Activated naive CD4-positive, alpha-beta T cell treated with anti-CD3 and anti-CD28 coated beads, Interleukin-2, amount 50 U/mL, for 24 hours (primary cell): ENCODE measurements at regions not wholly inside any gene's neighbourhood (a gene's known extent, or its start where the extent isn't known, plus 50 kb on each side); places are given as distances from the start of the nearest gene placed in this dataset.

Experiments
- H3K27ac Mint-ChIP-seq: one replicate; pipeline ENCODE4 v1.8.0; 2021; ENCODE audit warnings: mild to moderate bottlenecking, mixed read lengths
- H3K27me3 Mint-ChIP-seq: one replicate; pipeline ENCODE4 v1.8.0; 2021; ENCODE audit warnings: mixed read lengths
- H3K36me3 Mint-ChIP-seq: one replicate; pipeline ENCODE4 v1.8.0; 2021; ENCODE audit warnings: mixed read lengths
- H3K4me1 Mint-ChIP-seq: one replicate; pipeline ENCODE4 v1.8.0; 2021; ENCODE audit warnings: mixed read lengths
- H3K4me3 Mint-ChIP-seq: one replicate; pipeline ENCODE4 v1.8.0; 2021; ENCODE audit warnings: mild to moderate bottlenecking, mixed read lengths
- H3K9me3 Mint-ChIP-seq: one replicate; pipeline ENCODE4 v1.8.0; 2021; ENCODE audit warnings: mixed read lengths

GRCh38 chr4:37130465-37130864 lies 114.1 kb upstream of the NWD2 start:
- H3K27ac Mint-ChIP-seq, result no peak overlapping the region
- H3K4me3 Mint-ChIP-seq, result no peak overlapping the region
- no peaks in the 10 kb centered on the region for H3K4me1 Mint-ChIP-seq
- no peaks in the 10 kb centered on the region for H3K9me3 Mint-ChIP-seq
- H3K27me3 Mint-ChIP-seq, result no peaks in the 10 kb centered on the region
- no peaks in the 10 kb centered on the region for H3K36me3 Mint-ChIP-seq

GRCh38 chr4:37132351-37132974 lies 112.1 kb upstream of the NWD2 start:
- H3K36me3 Mint-ChIP-seq, result no peaks in the 10 kb centered on the region
- no peaks in the 10 kb centered on the region for H3K4me1 Mint-ChIP-seq
- no peak overlapping the region for H3K27ac Mint-ChIP-seq
- H3K4me3 Mint-ChIP-seq, result no peak overlapping the region
- H3K27me3 Mint-ChIP-seq, result peaks cover 3% of the 10 kb centered on the region
- H3K9me3 Mint-ChIP-seq, result no peaks in the 10 kb centered on the region

- H3K4me1 Mint-ChIP-seq, result no peaks in the 10 kb centered on the region
- peaks cover 3% of the 10 kb centered on the region for H3K27me3 Mint-ChIP-seq
- no peak overlapping the region for H3K27ac Mint-ChIP-seq
- H3K9me3 Mint-ChIP-seq, result no peaks in the 10 kb centered on the region
- H3K36me3 Mint-ChIP-seq, result no peaks in the 10 kb centered on the region
- H3K4me3 Mint-ChIP-seq, result no peak overlapping the region
Observed at GRCh38 chr4:37132975-37133360, 111.6 kb upstream of the NWD2 start.

GRCh38 chr4:37138019-37138653 lies 106.4 kb upstream of the NWD2 start:
- Mint-ChIP-seq H3K4me1 (no peaks in the 10 kb centered on the region), H3K27ac (no peak overlapping the region), H3K9me3 (no peaks in the 10 kb centered on the region), H3K27me3 (peaks cover 3% of the 10 kb centered on the region), H3K4me3 (no peak overlapping the region), H3K36me3 (no peaks in the 10 kb centered on the region)

- H3K4me3 Mint-ChIP-seq, result no peak overlapping the region
- no peak overlapping the region for H3K27ac Mint-ChIP-seq
- no peaks in the 10 kb centered on the region for H3K4me1 Mint-ChIP-seq
- H3K36me3 Mint-ChIP-seq, result no peaks in the 10 kb centered on the region
- no peaks in the 10 kb centered on the region for H3K9me3 Mint-ChIP-seq
- peaks cover 3% of the 10 kb centered on the region for H3K27me3 Mint-ChIP-seq
Observed at GRCh38 chr4:37138789-37139188, 105.8 kb upstream of the NWD2 start.

GRCh38 chr4:37139987-37140386 lies 104.6 kb upstream of the NWD2 start:
- H3K27me3 Mint-ChIP-seq, result peaks cover 3% of the 10 kb centered on the region
- H3K4me3 Mint-ChIP-seq, result no peak overlapping the region
- no peaks in the 10 kb centered on the region for H3K9me3 Mint-ChIP-seq
- H3K36me3 Mint-ChIP-seq, result no peaks in the 10 kb centered on the region
- H3K27ac Mint-ChIP-seq, result no peak overlapping the region
- no peaks in the 10 kb centered on the region for H3K4me1 Mint-ChIP-seq

- Mint-ChIP-seq H3K36me3 (no peaks in the 10 kb centered on the region), H3K4me1 (no peaks in the 10 kb centered on the region), H3K27me3 (peaks cover 4% of the 10 kb centered on the region), H3K9me3 (peaks cover 7% of the 10 kb centered on the region), H3K27ac (no peak overlapping the region), H3K4me3 (no peak overlapping the region)
Observed at GRCh38 chr4:37146260-37146659, 98.3 kb upstream of the NWD2 start.

- Mint-ChIP-seq H3K27ac (no peak overlapping the region), H3K4me1 (no peaks in the 10 kb centered on the region), H3K9me3 (no peaks in the 10 kb centered on the region), H3K36me3 (no peaks in the 10 kb centered on the region), H3K4me3 (no peak overlapping the region), H3K27me3 (no peaks in the 10 kb centered on the region)
Observed at GRCh38 chr4:37157476-37158167, 86.9 kb upstream of the NWD2 start.

GRCh38 chr4:37160653-37161052 lies 83.9 kb upstream of the NWD2 start:
- Mint-ChIP-seq H3K27me3 (no peaks in the 10 kb centered on the region), H3K4me3 (no peak overlapping the region), H3K4me1 (no peaks in the 10 kb centered on the region), H3K9me3 (no peaks in the 10 kb centered on the region), H3K36me3 (no peaks in the 10 kb centered on the region), H3K27ac (no peak overlapping the region)

GRCh38 chr4:37165844-37166243 lies 78.7 kb upstream of the NWD2 start:
- H3K4me3 Mint-ChIP-seq, result no peak overlapping the region
- no peaks in the 10 kb centered on the region for H3K4me1 Mint-ChIP-seq
- H3K9me3 Mint-ChIP-seq, result no peaks in the 10 kb centered on the region
- H3K27me3 Mint-ChIP-seq, result no peaks in the 10 kb centered on the region
- no peaks in the 10 kb centered on the region for H3K36me3 Mint-ChIP-seq
- no peak overlapping the region for H3K27ac Mint-ChIP-seq

GRCh38 chr4:37169956-37170355 lies 74.6 kb upstream of the NWD2 start:
- peaks cover 6% of the 10 kb centered on the region for H3K9me3 Mint-ChIP-seq

GRCh38 chr4:37188100-37188499 lies 56.4 kb upstream of the NWD2 start:
- no peak overlapping the region for H3K4me3 Mint-ChIP-seq
- H3K27me3 Mint-ChIP-seq, result peaks cover 7% of the 10 kb centered on the region
- H3K27ac Mint-ChIP-seq, result no peak overlapping the region
- H3K9me3 Mint-ChIP-seq, result no peaks in the 10 kb centered on the region
- H3K36me3 Mint-ChIP-seq, result no peaks in the 10 kb centered on the region
- no peaks in the 10 kb centered on the region for H3K4me1 Mint-ChIP-seq

More at GRCh38 chr4:37169956-37170355, 74.6 kb upstream of the NWD2 start:
- Mint-ChIP-seq H3K27ac (no peak overlapping the region), H3K36me3 (no peaks in the 10 kb centered on the region), H3K4me3 (no peak overlapping the region), H3K4me1 (no peaks in the 10 kb centered on the region), H3K27me3 (no peaks in the 10 kb centered on the region)
